ENCODE measurements at regions not wholly inside any gene's neighbourhood (a gene's known extent, or its start where the extent isn't known, plus 50 kb on each side); places are given as distances from the start of the nearest gene placed in this dataset.

- Histone ChIP-seq H3K27me3 (ENCODE audit: low read depth) (no peaks in the 10 kb centered on the region), H3K9me3 (replicated peaks) (no peaks in the 10 kb centered on the region), H3K4me1 (peaks cover 100% of the 10 kb centered on the region), H3K27ac (replicated peaks) (peak overlapping the region; percentile 78), H3K4me3 (peak overlapping the region; percentile 52), H3K36me3 (peaks cover 23% of the 10 kb centered on the region)
- no peak for DNase-seq
- intact Hi-C loops (cut with micrococcal nuclease), result no loop called here
- no peak for TF ChIP-seq CTCF (IDR thresholded peaks at IDR 0.05; ENCODE audit: borderline replicate concordance)
Observed at GRCh38 chr20:19935842-19936241, 81.3 kb upstream of the NAA20 start.

GRCh38 chr20:19936466-19937200 is 80.5 kb upstream of the NAA20 start:
- no peaks in the 10 kb centered on the region for H3K27me3 ChIP-seq (ENCODE audit: low read depth)
- H3K36me3 ChIP-seq, result peaks cover 31% of the 10 kb centered on the region
- DNase-seq, result no peak
- H3K4me3 ChIP-seq, result peak overlapping the region; percentile 52
- intact Hi-C loops (cut with micrococcal nuclease), result no loop called here
- peak overlapping the region; percentile 78 for H3K27ac ChIP-seq (replicated peaks)
- H3K9me3 ChIP-seq (replicated peaks), result no peaks in the 10 kb centered on the region
- no peak for TF ChIP-seq CTCF (IDR thresholded peaks at IDR 0.05; ENCODE audit: borderline replicate concordance)
- H3K4me1 ChIP-seq, result peaks cover 100% of the 10 kb centered on the region

- DNase-seq, result peak; percentile 43
- Histone ChIP-seq H3K4me1 (peaks cover 100% of the 10 kb centered on the region), H3K27ac (replicated peaks) (peak overlapping the region; percentile 78), H3K9me3 (replicated peaks) (no peaks in the 10 kb centered on the region), H3K4me3 (peak overlapping the region; percentile 52), H3K27me3 (ENCODE audit: low read depth) (no peaks in the 10 kb centered on the region), H3K36me3 (peaks cover 31% of the 10 kb centered on the region)
- intact Hi-C loops (cut with micrococcal nuclease), result no loop called here
- TF ChIP-seq CTCF (IDR thresholded peaks at IDR 0.05; ENCODE audit: borderline replicate concordance), result no peak
Observed at GRCh38 chr20:19937218-19937617, 79.9 kb upstream of the NAA20 start.

GRCh38 chr20:19937651-19938420 is 79.3 kb upstream of the NAA20 start:
- TF ChIP-seq CTCF (IDR thresholded peaks at IDR 0.05; ENCODE audit: borderline replicate concordance), result no peak
- intact Hi-C loops (cut with micrococcal nuclease), result no loop called here
- Histone ChIP-seq H3K4me1 (peaks cover 100% of the 10 kb centered on the region), H3K27ac (replicated peaks) (peak overlapping the region; percentile 78), H3K4me3 (peak overlapping the region; percentile 52), H3K27me3 (ENCODE audit: low read depth) (no peaks in the 10 kb centered on the region), H3K36me3 (peaks cover 31% of the 10 kb centered on the region), H3K9me3 (replicated peaks) (no peaks in the 10 kb centered on the region)
- no peak for DNase-seq

GRCh38 chr20:19938421-19939090 is 78.6 kb upstream of the NAA20 start:
- Histone ChIP-seq H3K4me1 (peaks cover 100% of the 10 kb centered on the region), H3K9me3 (replicated peaks) (no peaks in the 10 kb centered on the region), H3K4me3 (no peak overlapping the region), H3K36me3 (peaks cover 31% of the 10 kb centered on the region), H3K27me3 (ENCODE audit: low read depth) (no peaks in the 10 kb centered on the region), H3K27ac (replicated peaks) (peak overlapping the region; percentile 78)
- intact Hi-C loops (cut with micrococcal nuclease), result no loop called here
- no peak for DNase-seq
- TF ChIP-seq CTCF (IDR thresholded peaks at IDR 0.05; ENCODE audit: borderline replicate concordance), result no peak
